HG03039 (cell line): ENCODE measurements at regions not wholly inside any gene's neighbourhood (a gene's known extent, or its start where the extent isn't known, plus 50 kb on each side); places are given as distances from the start of the nearest gene placed in this dataset.
A peak's percentile ranks its signal among the peaks of the same experiment; 100 is the strongest.
"Not testable (repeated sequence)": the region's sequence is repeated elsewhere in the genome, so short reads cannot be mapped to it uniquely, and the experiment has no call there.

Experiments
- ATAC-seq: cut with Tn5 transposase; IDR thresholded peaks from one replicate; pipeline ENCODE4 v1.9.1; 2021; ENCODE audit warnings: mild to moderate bottlenecking, moderate library complexity; ENCODE audit not compliant: unreplicated experiment

DNA sequence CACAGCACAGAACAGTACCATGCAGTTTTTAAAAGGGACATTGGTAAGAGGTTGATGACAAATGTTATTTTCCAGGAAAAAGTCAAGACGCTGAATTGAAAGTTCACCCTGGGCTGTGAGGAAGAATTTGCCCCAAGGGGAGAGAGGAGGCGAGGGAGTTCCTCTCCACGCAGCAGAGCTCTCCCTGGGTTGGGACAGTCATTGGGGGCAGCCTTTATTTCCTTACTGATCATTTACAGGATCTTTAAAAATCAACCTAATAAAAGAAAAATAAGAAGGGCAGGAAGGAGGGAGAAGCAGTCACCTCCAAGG lies 49.9 kb upstream of the WNT7B start:
- ATAC-seq = no peak

- no peak for ATAC-seq
These were observed 50.5 kb upstream of the WNT7B start for GRCh38 chr22:46027211-46028105.

GRCh38 chr22:46028106-46028991 lies 51.4 kb upstream of the WNT7B start:
- ATAC-seq = no peak

DNA sequence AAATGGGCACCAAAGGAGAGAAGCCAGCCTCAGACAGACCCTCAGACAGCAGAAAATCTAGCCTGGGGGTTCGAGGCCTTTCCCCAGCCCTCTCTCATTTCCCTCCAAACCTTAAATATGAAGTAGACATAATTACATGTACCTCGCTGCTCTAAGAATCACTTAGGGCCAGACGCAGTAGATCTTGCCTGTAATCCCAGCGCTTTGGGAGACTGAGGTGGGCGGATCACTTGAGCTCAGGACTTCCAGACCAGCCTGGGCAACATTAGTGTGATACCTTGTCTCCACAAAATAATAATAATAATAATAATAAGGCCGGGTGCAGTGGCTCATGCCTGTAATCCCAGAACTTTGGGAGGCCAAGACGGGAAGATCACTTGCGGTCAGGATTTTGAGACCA lies 52.1 kb upstream of the WNT7B start:
- no peak for ATAC-seq

DNA sequence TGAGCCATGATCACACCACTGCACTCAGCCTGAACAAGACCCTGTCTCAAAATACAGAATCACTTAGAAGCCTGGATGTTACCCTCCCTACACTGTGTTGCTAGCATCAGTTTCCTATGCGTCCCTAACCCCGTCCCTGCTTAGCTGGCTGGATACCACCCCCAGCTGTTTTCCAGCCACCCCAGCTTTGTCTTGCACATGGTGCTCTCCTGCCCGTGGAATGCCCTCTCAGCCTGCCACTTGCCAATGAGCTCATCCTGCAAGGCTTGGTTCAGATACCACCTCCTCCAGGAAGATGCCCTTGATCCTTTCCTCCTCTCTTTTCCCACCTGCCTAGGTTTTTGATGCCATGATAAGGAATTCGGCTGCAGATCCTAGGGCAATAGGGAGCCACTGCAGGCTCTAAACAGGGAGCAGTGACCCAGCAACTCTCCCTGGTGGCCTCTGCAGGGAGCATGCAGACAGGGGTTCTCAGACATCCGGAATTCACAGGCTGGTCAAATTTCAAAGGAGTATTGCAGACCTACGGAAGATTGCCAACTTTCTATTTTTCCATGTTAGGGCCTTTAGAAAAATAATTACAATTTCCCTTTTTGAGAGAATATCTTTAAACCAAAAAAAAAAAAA lies 52.7 kb upstream of the WNT7B start:
- no peak for ATAC-seq

DNA sequence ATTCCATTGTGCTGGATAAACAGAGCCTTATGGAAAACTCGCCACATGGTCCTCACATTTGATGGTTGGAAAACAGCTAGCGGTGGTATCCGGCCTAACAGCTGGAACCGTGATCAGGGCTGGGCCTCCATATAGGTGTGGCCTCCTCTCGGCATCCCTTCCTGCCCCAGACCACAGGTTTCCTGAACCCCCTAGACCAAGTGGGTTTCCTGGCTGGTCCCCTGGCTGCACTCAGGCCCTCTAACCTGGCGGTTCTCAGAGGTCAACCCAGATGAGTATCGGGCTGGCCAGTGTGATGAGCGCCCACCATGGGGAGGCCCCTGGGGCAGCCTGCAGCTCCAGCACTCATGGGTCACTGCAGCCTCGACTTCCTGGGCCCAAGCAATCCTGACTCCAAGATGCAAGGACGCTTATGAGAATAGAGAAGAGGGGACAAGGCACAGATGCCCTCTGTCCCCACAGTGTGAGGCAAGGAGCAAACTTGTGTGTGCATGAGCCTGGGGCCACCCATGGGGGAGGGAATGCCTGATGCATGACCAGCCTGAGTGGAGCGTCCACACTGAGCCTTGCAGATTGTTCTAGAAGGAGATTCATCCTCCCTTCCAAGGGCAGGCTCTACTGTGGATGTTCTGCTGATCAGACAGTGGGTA lies 53.4 kb upstream of the WNT7B start:
- no peak for ATAC-seq

GRCh38 chr22:46031066-46031465 lies 54.1 kb upstream of the WNT7B start:
- ATAC-seq = no peak

DNA sequence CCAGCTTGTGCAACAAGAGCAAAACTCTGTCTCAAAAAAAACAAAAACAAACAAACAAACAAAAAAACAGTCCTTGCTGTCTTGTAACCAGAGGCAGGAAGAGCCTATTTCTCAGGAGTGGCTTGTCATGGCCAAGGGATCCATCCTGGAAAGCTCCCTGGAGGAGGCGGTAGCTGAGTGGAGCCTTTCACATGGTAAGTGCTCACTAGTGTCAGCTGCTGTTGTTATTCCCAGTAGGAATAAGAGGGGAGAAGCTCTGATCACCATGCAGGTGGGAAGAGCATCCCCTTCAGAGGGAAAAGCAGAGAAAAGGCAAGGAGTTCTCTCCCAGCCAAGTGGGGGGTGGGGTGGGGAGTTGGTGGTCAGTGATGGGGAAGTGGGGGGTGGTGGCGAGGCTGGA lies 54.6 kb upstream of the WNT7B start:
- no peak for ATAC-seq

DNA sequence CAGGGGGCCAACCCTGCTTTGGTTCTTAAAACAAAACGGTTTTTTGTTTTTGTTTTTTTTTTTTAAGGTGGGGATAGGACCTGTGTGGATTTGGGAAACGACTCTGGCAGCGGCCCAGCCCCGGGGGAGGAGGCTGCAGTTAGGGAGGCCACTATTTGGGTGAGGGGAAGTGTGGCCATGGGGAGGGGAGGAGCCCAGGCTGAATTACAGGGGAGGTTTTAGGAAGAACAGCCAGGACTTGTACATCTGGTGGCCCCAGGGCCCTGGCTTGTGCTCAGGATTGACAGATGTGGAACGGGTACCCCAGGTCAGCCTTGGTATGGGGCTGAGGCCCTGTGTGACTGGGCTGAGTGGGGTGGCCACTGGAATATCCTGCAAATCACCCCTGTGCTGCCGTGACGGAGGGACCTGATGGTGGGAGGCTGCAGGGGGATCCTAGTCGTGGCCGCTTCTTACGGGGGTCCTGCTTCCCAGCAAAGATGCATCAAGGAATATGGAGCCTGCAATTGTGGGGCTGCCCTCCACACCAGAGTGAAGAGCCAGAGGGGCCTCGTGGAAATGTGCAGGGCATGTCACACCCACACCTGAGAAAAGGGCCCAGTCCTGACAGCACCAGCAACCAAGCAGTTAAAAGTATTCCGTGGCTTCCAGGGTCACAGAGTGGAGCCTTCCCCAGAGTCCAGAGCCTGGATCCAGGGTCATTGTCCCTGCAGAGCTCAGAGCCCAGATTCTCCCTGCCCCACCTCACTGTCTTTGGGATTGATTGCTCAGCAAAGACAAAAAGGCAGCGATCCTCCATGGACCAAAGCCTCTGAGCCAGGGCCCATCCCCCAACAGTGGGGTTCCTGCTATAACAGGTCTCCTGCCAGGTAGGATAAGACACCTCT lies 55.2 kb upstream of the WNT7B start:
- ATAC-seq = no peak

GRCh38 chr22:46033256-46034200 lies 56.6 kb upstream of the WNT7B start:
- ATAC-seq = no peak

DNA sequence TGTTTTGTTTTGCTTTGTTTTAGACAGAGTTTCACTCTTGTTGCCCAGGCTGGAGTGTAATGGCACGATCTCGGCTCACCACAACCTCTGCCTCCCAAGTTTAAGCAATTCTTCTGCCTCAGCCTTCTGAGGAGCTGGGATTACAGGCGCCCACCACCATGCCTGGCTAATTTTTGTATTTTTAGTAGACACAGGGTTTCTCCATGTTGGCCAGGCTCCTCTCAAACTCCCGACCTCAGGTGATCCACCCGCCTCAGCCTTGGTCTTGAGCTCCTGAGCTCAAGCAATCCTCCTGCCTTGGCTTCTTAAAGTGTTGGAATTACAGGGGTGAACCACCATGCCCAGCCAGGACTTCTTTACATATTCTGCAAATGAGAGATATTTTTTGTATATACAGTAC lies 57.5 kb upstream of the WNT7B start:
- ATAC-seq = not testable (repeated sequence)

- no peak for ATAC-seq
These were observed 58.4 kb upstream of the WNT7B start for GRCh38 chr22:46035380-46035741.

- peak; percentile 86 for ATAC-seq
These were observed 59.0 kb upstream of the WNT7B start for GRCh38 chr22:46035742-46036557.

DNA sequence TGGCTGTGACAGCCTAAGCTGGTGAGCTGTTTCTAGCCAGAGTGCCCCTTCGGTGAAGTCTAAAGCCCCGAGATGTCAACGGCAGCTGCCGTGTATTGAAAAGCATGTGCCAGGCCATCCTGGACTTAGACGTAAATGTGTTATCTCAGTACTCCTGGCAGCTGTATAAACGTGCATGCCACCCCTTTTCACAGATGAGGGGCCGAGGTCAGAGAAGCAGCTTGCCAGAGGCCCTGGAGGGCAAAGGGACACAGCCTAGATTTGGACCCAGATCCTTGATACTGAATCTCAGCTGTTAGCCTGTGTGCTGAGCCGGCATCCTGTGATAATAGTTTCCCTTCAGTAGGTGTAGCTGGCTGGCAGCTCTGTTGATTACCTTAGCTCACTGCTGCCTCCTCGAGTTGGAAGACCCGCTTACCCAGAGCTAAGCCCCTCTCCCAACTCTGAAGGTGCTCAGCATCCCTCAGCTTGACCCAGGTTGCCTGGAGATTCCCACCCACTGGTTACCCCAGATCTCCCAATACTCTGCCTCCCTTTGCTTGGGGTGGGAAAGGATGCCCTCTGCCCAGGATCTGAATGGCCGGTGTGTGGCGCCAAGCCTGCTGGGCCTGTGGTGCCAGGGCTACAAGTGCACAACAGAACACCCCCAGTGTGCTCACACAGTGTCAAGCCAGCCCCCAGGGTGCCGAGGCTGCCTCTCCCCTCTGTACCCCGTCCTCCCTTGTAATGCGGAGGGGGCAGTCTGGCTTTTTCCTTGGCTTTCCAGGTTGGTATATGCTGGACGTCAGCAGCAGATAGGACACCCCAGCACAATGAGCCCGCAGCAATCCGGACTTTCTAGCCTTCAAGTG lies 59.8 kb upstream of the WNT7B start:
- ATAC-seq = no peak

DNA sequence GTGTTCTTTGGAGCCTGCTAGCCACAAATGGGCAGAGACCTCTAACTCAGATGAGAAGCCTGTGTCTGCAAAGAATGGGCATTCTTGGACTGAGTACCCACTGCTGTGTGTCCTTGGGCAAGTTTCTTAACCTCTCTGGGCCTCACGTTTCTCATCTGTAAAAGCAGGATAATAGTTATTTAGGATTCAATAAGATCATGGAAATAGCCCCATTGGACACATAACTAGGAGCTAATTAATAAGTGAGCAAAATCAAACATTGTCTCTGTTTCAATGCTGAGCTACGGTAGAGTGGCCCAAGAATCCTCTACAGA lies 61.2 kb upstream of the WNT7B start:
- ATAC-seq = no peak

- no peak for ATAC-seq
These were observed 61.8 kb upstream of the WNT7B start for GRCh38 chr22:46038516-46039430.
